C4-2B (cell line): ENCODE measurements at regions not wholly inside any gene's neighbourhood (a gene's known extent, or its start where the extent isn't known, plus 50 kb on each side); places are given as distances from the start of the nearest gene placed in this dataset.
"Not testable (repeated sequence)": the region's sequence is repeated elsewhere in the genome, so short reads cannot be mapped to it uniquely, and the experiment has no call there.

Source experiments
- H3K27ac ChIP-seq: fragments of 450-650 bp; 2 replicates; pipeline ENCODE4 v1.5.1; 2017
- CTCF ChIP-seq: fragments of 450-650 bp; conservative IDR thresholded peaks from 2 replicates; pipeline ENCODE4 v1.5.1; 2017; ENCODE audit warnings: mild to moderate bottlenecking
- ZFX ChIP-seq: fragments of 450-650 bp; IDR thresholded peaks from 2 replicates; pipeline ENCODE4 v1.6.1; 2017

- H3K27ac ChIP-seq = no peak overlapping the region
- TF ChIP-seq ZFX = no peak
- no peak for TF ChIP-seq CTCF
These were observed 950.3 kb downstream of the SOCS6 start for GRCh38 chr18:71238974-71239624.

- no peak for TF ChIP-seq CTCF
- no peak for TF ChIP-seq ZFX
- no peak overlapping the region for H3K27ac ChIP-seq
These were observed 948.8 kb downstream of the SOCS6 start for GRCh38 chr18:71237641-71238040.

- TF ChIP-seq ZFX = no peak
- TF ChIP-seq CTCF = no peak
- no peak overlapping the region for H3K27ac ChIP-seq
These were observed 944.3 kb downstream of the SOCS6 start for GRCh38 chr18:71233177-71233576.

GRCh38 chr18:71223486-71223885 lies 934.6 kb downstream of the SOCS6 start:
- TF ChIP-seq ZFX = no peak
- TF ChIP-seq CTCF = no peak
- no peak overlapping the region for H3K27ac ChIP-seq

GRCh38 chr18:71221405-71221804 lies 932.6 kb downstream of the SOCS6 start:
- H3K27ac ChIP-seq = no peak overlapping the region
- TF ChIP-seq CTCF (no peak), ZFX (no peak)

GRCh38 chr18:71212739-71213138 lies 923.9 kb downstream of the SOCS6 start:
- H3K27ac ChIP-seq = not testable (repeated sequence)

- H3K27ac ChIP-seq = no peak overlapping the region
- TF ChIP-seq CTCF (no peak), ZFX (no peak)
These were observed 923.4 kb downstream of the SOCS6 start for GRCh38 chr18:71212222-71212621.

GRCh38 chr18:71209944-71210343 lies 921.1 kb downstream of the SOCS6 start:
- no peak overlapping the region for H3K27ac ChIP-seq
- TF ChIP-seq ZFX (no peak), CTCF (no peak)
